ENCODE measurements at regions not wholly inside any gene's neighbourhood (a gene's known extent, or its start where the extent isn't known, plus 50 kb on each side); places are given as distances from the start of the nearest gene placed in this dataset.

- H3K36me3 ChIP-seq: no peaks in the 10 kb centered on the region
- intact Hi-C loops (cut with DNase I; ENCODE audit: low total_unique reads): no loop called here
- no peak overlapping the region for H3K27ac ChIP-seq
- TF ChIP-seq, protein P1, sequence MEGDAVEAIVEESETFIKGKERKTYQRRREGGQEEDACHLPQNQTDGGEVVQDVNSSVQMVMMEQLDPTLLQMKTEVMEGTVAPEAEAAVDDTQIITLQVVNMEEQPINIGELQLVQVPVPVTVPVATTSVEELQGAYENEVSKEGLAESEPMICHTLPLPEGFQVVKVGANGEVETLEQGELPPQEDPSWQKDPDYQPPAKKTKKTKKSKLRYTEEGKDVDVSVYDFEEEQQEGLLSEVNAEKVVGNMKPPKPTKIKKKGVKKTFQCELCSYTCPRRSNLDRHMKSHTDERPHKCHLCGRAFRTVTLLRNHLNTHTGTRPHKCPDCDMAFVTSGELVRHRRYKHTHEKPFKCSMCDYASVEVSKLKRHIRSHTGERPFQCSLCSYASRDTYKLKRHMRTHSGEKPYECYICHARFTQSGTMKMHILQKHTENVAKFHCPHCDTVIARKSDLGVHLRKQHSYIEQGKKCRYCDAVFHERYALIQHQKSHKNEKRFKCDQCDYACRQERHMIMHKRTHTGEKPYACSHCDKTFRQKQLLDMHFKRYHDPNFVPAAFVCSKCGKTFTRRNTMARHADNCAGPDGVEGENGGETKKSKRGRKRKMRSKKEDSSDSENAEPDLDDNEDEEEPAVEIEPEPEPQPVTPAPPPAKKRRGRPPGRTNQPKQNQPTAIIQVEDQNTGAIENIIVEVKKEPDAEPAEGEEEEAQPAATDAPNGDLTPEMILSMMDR (IDR thresholded peaks at IDR 0.05): no peak
- H3K27me3 ChIP-seq: no peaks in the 10 kb centered on the region
- DNase-seq: no peak
- no peak overlapping the region for H3K4me3 ChIP-seq
- no peaks in the 10 kb centered on the region for H3K4me1 ChIP-seq
- no peaks in the 10 kb centered on the region for H3K9me3 ChIP-seq
Measured at GRCh38 chr13:106433066-106433465, 102.4 kb downstream of the EFNB2 start.

DNA sequence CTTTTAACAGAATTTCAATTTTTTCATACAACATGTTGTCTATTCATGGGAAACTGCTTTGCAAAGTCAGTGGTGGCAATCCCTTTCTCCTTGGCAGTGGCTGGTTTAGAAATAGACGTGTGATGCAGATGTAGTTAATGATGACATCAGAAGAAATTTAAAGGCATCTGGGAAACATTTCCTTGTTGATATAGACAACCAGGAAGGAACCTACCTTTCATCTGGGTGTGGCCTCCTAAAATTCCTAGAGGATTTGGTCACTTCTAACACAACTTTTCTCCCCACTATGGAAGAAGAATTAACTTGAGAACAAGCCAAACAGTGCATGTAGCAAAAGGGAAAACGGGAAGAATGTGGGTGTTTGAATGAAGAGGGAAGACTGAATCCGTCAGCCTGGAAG lies 102.8 kb downstream of the EFNB2 start:
- H3K27me3 ChIP-seq: no peaks in the 10 kb centered on the region
- no peaks in the 10 kb centered on the region for H3K9me3 ChIP-seq
- no peaks in the 10 kb centered on the region for H3K4me1 ChIP-seq
- DNase-seq: no peak
- H3K27ac ChIP-seq: no peak overlapping the region
- TF ChIP-seq, protein P1 (IDR thresholded peaks at IDR 0.05): no peak
- no peak overlapping the region for H3K4me3 ChIP-seq
- H3K36me3 ChIP-seq: no peaks in the 10 kb centered on the region
- intact Hi-C loops (cut with DNase I; ENCODE audit: low total_unique reads): no loop called here

DNA sequence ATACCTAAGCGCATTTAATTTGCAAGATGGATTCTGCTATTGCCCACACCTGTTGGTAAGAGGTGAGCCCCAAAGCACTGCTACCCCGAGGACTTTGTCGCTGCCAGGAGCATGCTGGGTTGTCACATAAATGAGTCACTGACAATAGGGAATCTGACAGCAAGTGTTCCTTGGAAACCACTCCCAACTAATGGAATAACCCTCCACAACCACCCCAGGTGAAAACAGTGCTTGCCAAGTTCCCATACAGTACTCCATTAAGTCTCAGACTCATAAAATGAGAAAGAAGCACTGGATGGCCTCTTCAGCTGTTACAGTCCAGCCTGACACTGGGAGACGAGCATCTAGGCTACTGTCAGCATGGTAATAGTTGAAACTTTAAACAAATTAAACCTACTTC lies 108.6 kb downstream of the EFNB2 start:
- intact Hi-C loops (cut with DNase I; ENCODE audit: low total_unique reads): no loop called here
- Histone ChIP-seq H3K9me3 (no peaks in the 10 kb centered on the region), H3K36me3 (no peaks in the 10 kb centered on the region), H3K4me1 (no peaks in the 10 kb centered on the region), H3K27ac (no peak overlapping the region), H3K27me3 (no peaks in the 10 kb centered on the region), H3K4me3 (no peak overlapping the region)
- no peak for DNase-seq
- TF ChIP-seq, protein P1 (IDR thresholded peaks at IDR 0.05): no peak

GRCh38 chr13:106425661-106426060 lies 109.8 kb downstream of the EFNB2 start:
- no peaks in the 10 kb centered on the region for H3K9me3 ChIP-seq
- no peaks in the 10 kb centered on the region for H3K27me3 ChIP-seq
- no peak overlapping the region for H3K4me3 ChIP-seq
- DNase-seq: no peak
- no peaks in the 10 kb centered on the region for H3K36me3 ChIP-seq
- TF ChIP-seq, protein P1 (IDR thresholded peaks at IDR 0.05): no peak
- no peaks in the 10 kb centered on the region for H3K4me1 ChIP-seq
- no peak overlapping the region for H3K27ac ChIP-seq
- intact Hi-C loops (cut with DNase I; ENCODE audit: low total_unique reads): no loop called here

DNA sequence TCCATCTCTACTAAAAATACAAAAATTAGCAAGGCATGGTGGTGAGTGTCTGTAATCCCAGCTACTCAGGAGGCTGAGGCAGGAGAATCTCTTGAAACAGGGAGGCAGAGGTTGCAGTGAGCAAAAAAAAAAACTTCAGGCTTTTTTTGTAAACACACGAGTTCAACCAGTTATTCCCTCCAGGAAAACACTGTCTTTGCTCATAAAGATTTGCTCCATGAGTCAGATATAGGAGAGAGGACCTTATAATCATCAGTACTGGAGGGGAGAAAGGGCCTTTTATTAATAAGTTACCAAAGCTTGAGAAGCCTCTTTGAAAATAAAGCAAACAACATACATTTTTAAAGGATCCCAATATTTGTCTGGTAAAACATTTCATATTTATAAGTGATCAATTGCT lies 110.7 kb downstream of the EFNB2 start:
- no peaks in the 10 kb centered on the region for H3K4me1 ChIP-seq
- no peaks in the 10 kb centered on the region for H3K36me3 ChIP-seq
- DNase-seq: no peak
- intact Hi-C loops (cut with DNase I; ENCODE audit: low total_unique reads): no loop called here
- no peak overlapping the region for H3K27ac ChIP-seq
- TF ChIP-seq, protein P1 (IDR thresholded peaks at IDR 0.05): no peak
- H3K27me3 ChIP-seq: no peaks in the 10 kb centered on the region
- no peak overlapping the region for H3K4me3 ChIP-seq
- no peaks in the 10 kb centered on the region for H3K9me3 ChIP-seq

DNA sequence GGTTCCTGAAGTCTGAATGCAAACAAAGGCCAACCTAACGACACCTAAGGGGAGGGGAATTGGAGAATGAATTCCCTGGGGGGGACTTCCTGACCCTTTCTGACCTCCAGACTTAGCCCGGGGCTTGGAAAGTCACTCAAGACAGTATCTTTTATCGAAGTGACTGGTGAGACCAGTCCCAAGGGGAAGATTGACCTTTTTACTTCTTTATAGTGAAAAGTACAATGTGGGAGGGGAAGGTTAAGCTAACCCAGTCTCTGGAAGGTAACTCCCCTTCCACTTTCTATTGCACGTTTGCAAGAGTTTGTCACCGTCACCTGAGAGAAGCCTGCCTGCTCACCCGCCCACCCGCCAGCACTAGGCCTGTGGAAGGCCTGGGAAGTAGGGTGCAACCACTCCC lies 111.9 kb downstream of the EFNB2 start:
- Histone ChIP-seq H3K27ac (no peak overlapping the region), H3K27me3 (no peaks in the 10 kb centered on the region), H3K4me3 (no peak overlapping the region), H3K36me3 (no peaks in the 10 kb centered on the region), H3K4me1 (no peaks in the 10 kb centered on the region), H3K9me3 (no peaks in the 10 kb centered on the region)
- no peak for DNase-seq
- intact Hi-C loops (cut with DNase I; ENCODE audit: low total_unique reads): no loop called here
- TF ChIP-seq, protein P1 (IDR thresholded peaks at IDR 0.05): no peak
